Transverse colon (tissue), 3 donors: ENCODE measurements at regions not wholly inside any gene's neighbourhood (a gene's known extent, or its start where the extent isn't known, plus 50 kb on each side); places are given as distances from the start of the nearest gene placed in this dataset.

Source experiments
- POLR2A ChIP-seq: fragments of 450-650 bp; IDR thresholded peaks from one replicate; pipeline ENCODE4 v1.6.1; 2016; ENCODE audit warnings: antibody characterized with exemption, mild to moderate bottlenecking, moderate library complexity
- TF ChIP-seq, protein P1 (sequence below), 5 experiments: fragments of 200-600 bp in 3 of 5; fragments of 450-650 bp in 2 of 5; sonication (generic) in 3 of 5; IDR thresholded peaks; 1 replicate in 2 of 5; 2 replicates in 3 of 5; pipeline ENCODE4 v1.5.1; 2016 to 2017; ENCODE audit warnings: antibody characterized with exemption in 5 of 5, inconsistent platforms in 3 of 5, mild to moderate bottlenecking in 2 of 5, moderate library complexity in 1 of 5

DNA sequence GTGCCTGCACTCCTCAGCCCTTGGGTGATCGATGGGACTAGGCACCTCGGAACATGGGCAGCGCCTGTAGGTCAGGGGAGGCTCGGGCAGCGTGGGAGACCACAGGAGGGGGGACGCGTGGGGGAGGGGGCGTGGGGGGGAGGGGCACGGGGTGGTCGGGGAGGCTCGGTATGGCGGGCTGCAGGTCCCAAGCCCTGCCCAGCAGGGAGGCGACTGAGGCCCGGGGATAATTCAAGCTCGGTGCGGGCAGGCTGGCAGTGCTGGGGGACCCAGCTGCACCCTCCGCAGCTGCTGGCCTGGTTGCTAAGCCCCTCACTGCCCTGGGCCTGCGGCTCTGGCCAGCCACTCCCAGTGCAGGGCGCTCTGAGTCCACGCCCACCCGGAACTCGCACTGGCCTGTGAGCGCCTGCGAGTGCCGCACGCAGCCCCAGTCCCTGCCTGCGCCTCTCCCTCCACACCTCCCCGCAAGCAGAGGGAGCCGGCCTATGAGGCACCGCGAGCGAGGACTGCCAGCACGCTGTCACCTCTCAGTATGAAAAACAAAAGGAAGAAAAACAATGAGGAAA, 1698.3 kb upstream of the RAG2 start:
- TF ChIP-seq, protein P1, sequence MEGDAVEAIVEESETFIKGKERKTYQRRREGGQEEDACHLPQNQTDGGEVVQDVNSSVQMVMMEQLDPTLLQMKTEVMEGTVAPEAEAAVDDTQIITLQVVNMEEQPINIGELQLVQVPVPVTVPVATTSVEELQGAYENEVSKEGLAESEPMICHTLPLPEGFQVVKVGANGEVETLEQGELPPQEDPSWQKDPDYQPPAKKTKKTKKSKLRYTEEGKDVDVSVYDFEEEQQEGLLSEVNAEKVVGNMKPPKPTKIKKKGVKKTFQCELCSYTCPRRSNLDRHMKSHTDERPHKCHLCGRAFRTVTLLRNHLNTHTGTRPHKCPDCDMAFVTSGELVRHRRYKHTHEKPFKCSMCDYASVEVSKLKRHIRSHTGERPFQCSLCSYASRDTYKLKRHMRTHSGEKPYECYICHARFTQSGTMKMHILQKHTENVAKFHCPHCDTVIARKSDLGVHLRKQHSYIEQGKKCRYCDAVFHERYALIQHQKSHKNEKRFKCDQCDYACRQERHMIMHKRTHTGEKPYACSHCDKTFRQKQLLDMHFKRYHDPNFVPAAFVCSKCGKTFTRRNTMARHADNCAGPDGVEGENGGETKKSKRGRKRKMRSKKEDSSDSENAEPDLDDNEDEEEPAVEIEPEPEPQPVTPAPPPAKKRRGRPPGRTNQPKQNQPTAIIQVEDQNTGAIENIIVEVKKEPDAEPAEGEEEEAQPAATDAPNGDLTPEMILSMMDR (IDR thresholded peaks at IDR 0.05) = no peak
- no peak for TF ChIP-seq POLR2A
